GM18519 (cell line): ENCODE measurements at regions not wholly inside any gene's neighbourhood (a gene's known extent, or its start where the extent isn't known, plus 50 kb on each side); places are given as distances from the start of the nearest gene placed in this dataset.
A peak's percentile ranks its signal among the peaks of the same experiment; 100 is the strongest.

Source experiments
- ATAC-seq: cut with Tn5 transposase; IDR thresholded peaks from one replicate; pipeline ENCODE4 v1.9.1; 2021; ENCODE audit warnings: mild to moderate bottlenecking, moderate library complexity; ENCODE audit not compliant: unreplicated experiment, low FRiP score

DNA sequence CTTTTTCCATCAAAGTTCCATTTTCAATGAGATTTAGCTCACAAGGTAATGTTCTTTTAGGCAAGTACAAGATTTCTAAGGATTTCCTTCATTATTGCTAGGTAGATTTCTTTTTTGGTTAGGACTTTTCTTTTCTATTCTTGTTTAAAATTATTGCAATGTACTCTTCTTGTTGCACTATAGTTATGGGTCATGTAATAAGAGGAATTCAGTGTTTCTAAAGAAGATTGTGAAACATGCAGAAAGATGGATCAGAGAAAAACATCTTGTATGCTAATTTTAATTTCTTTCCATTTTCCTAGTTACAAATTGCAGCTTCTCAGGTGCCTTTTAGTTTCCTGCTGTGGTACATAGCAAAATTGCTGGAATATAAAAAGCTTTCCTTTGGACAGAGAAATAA, 56.1 kb downstream of the BTG1 start:
- no peak for ATAC-seq

DNA sequence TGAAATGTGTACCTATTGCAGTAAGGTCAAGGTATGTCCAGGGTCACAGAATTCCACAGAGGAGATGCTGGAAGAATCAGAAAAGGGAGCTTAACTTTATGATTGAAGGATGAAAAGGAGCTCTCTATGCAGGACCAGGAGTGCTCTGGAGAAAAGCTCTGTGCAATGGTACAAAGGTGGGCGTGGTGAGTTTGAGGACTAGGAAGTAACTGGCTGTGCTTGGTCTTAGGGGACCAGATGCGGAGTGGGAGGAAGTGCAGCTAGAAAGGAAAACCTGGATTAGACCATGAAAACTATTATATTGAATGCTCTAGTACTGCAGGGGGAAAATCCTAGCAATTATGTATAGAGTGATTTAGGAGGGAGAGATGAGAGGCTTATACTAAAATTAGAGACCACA, 56.8 kb downstream of the BTG1 start:
- no peak for ATAC-seq

DNA sequence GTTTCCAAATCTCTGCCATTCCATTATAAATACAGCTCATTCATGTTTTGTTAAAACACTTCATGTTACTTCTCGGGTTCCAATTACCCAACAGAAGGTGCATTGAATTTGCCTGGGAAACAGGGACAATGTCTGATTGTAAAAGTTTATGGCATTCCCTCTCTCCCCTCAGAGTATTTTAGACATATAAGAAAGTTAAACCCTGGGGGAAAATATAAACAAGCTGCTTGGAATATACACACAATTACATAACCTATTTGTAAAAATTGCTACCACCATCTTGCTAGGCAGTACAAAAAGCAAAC, 60.0 kb downstream of the BTG1 start:
- ATAC-seq = no peak

DNA sequence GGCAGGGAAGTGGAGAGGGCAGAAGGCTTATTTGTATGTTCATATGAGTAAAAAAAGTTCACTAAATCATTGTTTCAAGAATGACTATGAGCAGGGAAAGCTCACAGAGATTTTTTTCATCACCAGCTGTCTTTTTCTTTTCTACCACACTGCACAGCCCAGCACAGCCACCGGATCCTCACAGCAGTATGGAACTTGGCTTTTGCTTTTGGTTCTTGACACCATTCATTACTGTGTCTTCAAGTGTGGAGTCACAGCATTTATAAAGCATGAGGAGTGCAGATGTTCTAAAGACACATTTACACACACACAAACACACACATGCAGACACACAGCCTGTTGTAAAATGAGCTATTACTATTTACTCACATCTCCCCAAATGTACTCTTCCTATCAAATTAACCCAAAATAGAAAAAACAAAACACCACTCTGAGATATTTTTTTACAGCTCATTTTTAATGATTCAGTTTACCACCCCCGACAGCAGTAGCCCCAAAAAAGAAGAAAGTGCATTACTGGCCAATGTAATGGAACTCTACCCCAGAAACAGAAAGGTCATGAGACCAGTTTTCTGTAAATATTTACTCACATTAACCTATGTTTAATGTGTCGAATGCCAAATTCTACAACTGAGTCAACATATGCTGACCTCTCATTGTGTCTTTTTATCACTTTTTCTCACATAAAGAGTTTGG, 60.5 kb downstream of the BTG1 start:
- ATAC-seq = no peak

DNA sequence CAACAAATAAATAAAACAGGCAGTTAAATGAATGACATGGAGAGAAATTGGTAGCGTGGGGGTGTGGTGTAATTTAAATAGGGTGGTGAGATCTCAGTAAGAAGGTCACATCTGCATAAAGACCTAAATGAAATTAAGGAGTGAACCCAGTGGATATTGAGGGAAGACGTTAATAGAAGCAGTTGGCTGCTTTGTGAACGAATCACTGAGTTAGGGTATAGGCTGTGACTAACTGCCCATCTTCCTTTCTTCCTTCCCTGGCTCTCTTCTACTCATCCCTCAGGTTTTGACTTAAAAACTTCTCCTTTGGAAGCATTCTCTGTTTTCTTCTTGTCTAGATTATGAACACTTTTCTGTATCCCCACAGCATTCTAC, 64.7 kb downstream of the BTG1 start:
- ATAC-seq = no peak

DNA sequence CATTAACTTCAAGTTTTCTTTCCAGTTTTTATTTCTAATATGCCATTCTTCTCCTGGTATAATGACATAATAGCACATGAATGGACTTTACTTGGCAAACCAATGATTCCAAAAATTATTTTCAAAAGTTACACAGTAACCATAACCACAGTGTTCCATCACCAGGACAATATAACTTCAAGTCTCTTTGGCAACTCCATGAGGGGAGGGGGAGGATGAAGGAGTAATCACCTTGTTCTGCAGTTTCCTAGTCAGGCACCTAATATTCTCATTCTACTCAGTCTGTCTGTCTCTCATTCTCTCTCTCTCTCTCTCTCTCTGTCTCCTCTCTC, 66.6 kb downstream of the BTG1 start:
- no peak for ATAC-seq

DNA sequence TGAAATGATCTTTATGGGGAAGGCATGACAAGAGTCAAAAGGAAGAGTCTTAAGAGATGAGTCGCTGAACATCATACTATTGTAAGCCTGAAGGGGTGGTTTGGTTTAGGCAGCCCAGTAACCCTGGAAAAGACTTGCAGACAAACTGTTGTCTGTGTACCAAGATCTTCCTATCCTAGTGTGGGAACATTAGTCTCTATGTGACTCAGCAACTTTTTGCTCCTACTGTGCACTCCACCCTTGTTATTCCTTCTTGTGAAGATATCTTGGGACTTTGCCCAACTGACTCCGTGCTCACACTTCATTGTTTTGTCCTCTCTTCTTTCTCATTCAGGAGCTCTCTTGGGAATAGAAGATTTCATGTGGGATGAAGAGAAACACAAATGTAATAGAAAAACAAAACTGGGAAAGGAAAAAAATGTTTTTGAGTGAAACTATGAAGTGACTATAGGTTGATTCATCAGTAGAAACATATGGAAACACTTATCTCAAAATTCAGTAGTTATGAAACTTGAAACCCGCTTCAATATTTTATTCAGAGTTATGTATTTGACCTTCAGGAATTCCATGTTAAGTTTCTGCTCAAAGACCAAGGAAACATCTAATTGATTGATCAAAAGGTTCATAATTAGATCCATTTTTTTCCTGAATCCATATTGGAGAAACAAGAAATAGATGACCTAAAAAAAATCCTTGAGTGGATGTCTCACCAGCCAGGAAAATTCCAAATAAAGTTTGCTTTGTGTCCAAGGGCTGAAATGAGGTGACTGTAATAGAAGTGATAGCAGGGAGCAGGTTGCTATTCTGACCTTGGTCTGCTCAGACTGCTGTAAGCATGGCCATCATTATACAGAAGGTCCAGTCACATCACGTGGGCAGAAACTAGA, 67.2 kb downstream of the BTG1 start:
- ATAC-seq = no peak

DNA sequence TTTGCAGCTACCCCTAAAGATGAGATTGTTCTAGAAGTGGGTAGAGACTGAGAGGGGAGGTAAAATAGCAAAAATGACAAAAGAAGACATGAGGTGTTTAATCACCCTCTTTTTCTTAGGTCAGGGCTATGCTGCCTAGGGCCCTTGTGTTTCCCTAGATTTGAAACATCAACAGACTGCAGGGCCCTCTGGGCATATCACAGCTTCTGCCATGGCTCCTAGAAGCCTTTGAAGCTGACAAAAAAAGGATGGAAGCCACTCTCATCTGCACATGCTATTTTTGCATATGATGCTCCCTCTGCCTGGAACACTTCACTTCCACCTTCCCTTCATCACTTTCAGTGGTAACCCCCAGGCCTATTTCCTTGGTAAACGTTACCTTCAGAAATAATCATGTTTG, 68.1 kb downstream of the BTG1 start:
- no peak for ATAC-seq

DNA sequence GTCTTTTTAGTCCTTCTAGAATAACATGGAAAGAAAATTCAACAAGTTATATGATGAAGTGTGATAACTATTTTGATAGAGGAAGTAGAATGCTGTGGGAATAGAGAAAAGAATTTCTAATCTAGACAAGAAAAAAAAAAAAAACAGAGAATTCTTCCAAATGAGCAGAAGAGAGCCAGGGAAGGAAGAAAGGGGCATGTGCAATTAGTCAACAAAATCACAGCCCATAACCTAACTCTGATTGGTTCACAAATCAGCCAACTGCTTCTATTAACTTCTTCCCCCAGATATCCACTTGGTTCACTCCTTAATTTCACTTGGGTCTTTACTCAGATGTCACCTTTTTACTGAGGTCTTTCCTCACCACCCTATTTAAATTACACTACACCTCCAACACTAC, 69.5 kb downstream of the BTG1 start:
- ATAC-seq = no peak

DNA sequence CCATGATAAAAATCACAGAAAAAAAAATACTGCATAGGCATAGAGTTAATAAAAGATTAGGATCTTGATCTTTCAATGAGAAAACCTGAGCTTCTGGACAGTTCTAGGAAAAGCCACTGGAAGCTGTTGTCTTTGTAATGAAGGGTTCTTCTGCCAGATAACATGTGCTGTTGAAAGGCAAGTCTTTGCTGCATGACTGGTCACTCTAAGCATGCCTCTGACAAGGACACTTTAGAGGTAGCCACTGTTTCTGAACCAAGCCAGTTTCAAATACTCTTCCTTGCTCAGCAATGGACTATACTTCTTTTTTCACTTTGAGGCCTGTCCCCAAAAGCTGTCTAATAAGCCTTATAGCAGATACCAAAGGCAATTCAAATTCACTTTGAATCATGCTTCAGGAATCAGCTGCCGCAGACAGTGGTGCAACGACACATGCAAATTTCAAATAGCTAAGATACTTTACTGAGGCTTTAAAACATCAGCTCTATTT, 70.2 kb downstream of the BTG1 start:
- no peak for ATAC-seq

DNA sequence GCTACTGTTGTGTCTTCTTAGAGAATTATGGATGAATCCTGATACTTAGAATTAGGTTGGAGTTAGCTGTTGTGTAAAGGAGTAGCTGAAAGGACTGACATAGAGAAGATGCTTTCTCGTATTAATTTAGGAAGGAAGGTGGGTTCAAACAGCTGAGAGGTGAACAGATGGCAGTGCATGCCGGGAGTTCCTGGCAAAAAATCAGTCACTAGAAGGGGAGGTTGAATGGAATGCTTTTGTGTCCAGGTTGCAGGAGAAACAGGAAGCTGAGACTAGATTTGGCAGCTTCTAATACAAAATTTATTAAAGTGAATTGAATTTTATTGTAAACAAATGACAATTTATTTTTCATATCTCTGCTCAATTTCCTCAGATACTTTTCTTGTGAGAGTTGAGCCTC, 70.8 kb downstream of the BTG1 start:
- ATAC-seq = no peak

DNA sequence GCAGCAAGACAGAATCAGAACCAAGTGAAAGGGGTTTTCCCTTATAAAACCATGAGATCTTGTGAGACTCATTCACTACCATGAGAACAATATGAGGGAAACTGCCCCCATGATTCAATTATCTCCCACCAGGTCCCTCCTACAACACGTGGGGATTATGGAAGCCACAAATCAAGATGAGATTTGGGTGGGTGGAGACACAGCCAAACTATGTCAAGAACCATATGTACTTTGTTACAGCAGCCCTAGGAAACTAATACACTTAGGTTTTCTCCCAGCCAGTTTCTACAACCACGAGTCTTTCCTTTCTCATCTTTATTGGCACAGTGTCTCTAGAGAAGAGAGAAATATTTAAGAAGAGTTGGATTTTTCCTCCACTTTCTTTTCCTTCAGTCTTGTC, 72.6 kb downstream of the BTG1 start:
- no peak for ATAC-seq

DNA sequence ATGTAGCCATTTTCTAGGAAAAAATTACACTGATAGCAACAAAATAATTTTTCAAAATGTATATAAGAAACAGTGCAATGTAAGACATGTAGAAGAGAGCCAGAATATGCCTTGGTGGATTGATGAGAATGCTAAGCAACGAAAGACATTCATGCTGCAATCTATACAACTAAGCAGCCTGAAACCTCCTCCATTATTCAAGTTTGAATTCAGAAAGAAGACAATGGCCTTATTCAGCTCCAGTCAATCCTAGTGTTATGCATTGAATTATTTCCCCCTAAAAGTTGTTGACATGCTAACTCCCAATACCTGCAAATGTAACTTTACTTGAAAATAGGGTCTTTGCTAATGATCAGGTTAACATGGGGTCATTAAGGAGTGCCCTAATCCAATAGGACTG, 73.5 kb downstream of the BTG1 start:
- no peak for ATAC-seq

DNA sequence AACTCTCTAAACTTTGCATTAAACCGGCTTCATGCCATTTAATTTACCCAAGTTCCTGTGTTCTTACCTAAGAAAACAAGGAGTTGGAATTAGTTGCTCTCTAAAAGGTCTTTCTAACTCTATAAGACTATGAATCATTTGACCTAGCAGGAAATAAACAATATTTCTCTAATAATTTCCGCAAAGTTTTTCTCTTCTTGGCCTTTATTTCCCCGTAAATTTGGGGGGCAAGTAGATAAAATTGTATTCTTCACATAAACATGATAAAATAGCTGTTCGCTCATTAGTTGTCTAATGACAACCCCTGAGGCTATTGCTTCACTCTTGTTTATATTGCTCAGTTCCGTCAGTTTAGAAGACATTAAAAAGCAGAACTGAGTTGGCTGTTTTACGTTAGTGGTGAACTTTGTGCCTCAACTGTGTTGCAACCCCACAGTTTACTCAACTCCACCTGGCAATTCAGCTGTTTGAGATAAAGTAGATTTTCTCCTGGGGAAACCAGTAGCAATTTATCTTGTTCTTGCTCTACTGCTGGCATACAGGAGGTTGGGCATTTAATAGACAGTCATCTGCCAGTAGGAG, 74.7 kb downstream of the BTG1 start:
- no peak for ATAC-seq

DNA sequence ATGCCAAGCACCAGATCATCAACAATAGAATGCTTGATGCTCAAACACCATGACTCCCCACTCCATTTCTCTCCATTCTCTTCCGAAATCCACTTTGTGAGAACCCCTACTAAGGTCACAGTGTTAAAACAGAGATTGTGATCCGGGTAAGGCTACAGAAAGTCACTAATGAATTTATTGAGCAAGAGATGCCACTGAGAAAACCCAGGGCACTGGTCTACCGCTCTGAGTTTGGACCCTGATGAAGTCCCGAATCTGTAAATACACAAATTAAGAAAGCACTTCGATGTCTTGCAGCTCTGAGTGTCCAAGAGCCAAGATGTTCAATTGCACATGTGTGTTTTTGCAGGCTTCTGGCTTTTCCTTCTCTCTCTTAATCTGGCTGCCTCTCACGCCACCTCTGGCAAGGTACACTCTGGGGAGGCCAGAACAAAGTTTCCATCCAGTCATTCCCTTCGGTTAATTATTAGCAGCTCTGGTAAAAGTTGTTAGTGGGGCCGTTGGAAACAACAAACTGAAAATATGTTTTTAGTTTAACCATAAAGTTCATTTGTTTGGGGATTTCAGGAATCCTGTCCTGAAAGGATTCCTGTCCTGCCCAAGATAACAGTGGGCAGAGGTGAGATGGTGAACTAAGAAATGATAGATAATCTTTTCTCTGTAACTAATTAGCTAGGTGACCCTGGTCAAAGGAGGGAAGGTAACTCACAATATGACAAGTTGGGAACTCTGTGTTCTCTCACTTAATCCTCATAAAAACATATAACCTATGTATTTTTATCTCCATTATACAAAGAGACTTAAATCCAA, 75.4 kb downstream of the BTG1 start:
- ATAC-seq = no peak

DNA sequence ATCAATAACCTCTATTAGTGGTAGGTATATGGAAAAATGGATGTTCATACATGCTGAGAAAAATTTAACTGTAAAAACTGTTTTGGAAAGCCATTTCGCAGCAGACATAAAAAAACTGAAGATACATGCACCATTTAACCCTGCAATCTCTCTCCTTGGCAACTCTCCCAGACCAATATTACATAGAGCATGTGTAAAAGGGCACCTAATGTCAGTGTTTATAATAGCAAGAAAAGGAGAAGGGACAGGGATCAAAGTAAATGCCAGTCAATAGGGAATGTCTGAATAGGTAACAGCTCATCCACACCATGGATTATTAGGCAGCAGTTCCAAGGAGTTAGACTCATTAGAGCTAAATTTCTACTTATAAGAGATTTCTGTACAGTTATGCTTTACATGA, 77.2 kb downstream of the BTG1 start:
- ATAC-seq = no peak

DNA sequence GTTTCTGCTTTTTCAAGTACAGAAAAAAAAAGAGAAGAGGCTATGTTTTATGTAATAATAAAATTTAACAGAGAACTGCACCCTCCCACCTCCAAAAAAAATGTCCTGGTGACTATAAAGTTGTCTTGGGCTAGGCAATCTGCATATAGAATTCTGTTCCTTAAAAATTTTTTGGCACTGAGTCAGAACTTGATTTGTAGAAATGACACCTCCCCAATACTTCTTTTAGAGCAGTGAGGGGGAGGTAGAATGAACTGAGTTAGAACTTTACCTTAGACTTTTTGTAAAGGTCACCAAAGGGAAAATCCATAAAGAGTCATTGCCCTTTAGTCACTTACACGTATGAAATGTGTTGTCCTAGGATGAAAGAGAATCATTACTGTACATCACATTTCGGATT, 80.0 kb downstream of the BTG1 start:
- no peak for ATAC-seq

DNA sequence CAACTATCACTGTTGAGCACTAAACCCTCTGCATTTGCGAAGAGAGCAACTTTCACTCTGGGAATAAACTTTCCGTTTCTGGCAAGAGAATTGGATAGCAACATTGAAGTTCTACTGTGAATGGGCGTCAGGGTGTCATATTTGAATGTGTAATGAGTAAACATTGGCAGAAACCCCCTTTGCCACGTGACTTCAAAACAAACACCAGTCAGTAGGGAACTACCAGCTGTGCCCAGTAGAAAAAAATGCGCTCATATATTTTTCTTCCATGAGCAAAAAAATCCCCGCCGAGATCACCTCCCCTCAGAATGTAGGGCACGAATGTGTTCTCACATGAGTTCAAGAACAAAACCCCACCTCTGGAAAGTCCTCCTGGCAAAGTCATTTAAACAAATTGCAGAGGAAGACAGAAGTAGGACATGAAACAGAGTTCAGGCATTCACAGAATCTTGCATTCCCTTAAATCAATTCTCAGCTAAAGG, 80.6 kb downstream of the BTG1 start:
- peak; percentile 38 for ATAC-seq

DNA sequence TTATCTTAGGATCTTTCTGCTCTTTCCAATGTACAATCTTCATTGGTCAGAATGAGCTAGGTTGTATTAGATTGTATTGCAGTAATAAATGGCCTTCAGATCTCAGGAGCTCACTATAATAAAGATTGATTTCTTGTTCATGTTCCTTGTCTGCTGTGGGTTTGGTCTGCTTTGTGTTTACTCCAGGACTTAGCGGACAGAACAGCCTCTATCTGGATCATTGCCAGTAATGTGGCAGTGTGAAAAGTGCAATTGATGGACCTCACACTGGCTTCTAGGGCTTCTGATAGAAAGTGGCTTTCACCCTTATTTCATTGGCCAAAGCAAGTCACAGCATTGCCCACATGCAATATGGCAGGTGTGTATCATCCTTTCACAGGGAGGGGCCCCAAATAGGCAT, 81.2 kb downstream of the BTG1 start:
- ATAC-seq = no peak

DNA sequence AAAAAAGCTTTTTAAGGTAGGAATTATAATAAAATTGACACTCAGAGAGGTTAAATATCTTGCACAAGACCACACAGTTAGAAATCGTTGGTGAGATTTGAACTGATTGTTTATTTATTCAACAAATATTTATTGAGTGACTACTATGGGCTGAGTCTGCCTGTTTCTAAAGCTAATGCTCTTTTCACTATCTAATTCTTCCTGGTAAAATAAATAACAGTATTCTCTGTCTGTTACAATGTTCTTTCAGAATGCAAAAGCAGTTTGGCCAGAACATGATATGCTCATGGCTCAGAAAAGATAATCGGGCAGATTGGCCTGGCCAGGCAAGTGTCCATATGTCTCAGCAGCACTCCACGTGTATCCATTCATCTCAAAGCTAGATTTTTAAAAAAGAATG, 82.0 kb downstream of the BTG1 start:
- no peak for ATAC-seq
